NCI-H510A treated with DMSO at 0.1 percent for 48 hours (cell line): ENCODE measurements at regions not wholly inside any gene's neighbourhood (a gene's known extent, or its start where the extent isn't known, plus 50 kb on each side); places are given as distances from the start of the nearest gene placed in this dataset.

Experiments
- DNase-seq: peaks from one replicate; lab custom pipeline; 2025; lab: John Stamatoyannopoulos, UW

DNA sequence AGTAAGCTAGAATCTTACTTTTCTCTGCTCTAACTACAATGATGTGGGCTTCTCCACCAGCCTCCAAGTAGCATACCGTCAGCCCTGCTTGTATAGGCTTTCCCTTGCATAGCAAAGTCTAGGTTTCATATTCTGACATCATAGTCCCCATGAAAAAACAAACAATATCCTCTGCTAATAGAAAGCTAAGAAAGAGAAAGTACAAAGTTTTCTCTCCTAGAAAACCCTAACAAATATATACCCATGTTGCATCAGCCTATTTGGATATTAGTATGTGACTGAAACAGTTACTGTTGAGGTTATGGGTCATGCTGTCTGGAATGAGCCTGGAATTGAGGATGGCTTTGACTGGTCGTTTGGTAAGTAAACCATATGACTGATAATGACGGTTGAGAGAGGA, 1696.0 kb downstream of the MAT2B start:
- no peak for DNase-seq

GRCh38 chr5:165201771-165202518, 1696.5 kb downstream of the MAT2B start:
- DNase-seq = no peak

DNA sequence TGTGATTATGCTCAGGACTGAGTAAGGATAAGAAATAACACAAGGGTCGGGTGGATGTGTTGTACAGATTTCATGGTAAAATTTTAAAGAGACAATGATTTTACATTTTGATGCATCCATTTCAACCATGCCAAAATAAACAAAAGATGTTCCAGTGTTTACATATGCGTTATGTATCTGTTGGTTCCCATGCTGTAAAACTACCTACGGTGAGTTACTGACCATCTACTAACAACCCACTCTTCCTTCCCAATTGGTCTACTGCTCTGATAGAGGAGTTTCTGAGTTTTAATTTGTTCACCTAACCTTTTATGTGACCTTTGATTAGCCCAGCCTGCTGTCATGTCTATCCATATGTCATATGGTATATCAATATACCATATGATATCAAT, 1697.1 kb downstream of the MAT2B start:
- no peak for DNase-seq

GRCh38 chr5:165209101-165209727, 1703.8 kb downstream of the MAT2B start:
- DNase-seq = no peak

DNA sequence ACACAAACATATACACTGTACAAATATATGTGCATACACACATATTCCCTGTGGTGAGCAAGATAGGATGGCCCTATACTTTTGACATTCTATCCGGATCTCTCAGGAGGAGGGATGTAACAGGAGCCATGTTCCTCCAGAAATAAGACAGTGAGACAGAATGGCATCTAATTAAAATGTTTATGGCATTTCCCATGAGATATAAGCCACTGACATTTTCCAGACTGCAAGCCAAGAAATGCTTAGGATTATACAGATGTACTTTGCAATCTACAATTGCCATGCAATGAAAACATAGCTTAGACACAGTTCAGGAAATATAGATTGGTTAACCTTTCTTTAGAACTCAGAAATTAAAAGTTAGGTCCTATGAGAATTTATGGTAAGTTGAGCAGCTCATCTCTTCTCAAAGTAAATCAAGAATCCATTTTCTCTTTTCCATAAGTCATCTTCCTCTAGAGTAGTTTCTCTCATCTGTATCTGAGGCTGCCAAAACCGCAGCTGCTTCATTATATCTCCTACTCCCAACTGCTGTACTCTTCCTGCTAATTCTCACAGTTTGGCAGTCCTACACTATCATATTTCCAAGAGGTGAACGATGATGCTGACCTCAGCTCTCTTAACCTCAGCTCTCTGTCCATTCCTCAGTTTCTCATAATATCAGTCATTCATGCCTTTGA, 1719.1 kb downstream of the MAT2B start:
- no peak for DNase-seq

DNA sequence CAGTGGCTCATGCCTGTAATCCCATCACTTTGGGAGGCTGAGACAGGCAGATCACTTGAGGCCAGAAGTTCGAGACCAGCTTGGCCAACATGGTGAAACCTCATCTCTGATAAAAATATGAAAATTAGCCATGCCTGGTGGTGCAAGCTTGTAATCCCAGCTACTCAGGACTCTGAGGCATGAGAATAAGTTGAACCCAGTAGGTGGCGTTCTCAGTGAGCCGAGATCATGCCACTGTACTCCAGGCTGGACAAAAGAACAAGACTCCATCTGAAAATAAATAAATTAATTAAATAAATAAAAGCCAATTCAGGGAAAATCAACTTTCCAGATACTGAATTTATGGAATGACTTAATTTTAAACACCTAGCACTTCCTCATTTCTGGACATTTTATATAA, 1722.1 kb downstream of the MAT2B start:
- DNase-seq = no peak

DNA sequence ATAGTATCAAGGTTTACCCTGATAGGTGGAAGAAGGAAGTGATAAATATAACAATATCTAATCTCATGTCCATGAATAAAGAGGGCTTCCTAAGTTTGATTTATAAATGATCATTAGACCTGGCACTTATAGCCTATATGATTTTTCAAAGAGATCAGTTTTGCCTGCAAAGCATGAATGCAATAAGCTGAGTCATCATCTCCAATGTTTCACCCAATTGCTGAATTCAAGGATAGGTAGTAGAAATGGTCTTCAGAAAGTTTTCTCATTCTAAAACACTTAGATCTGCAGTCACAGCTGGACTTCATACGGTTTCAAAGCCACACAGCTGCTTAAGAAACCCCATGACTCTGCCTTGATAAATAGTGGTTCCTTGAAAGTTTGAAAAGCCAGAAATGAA, 1722.8 kb downstream of the MAT2B start:
- DNase-seq = no peak

- DNase-seq = no peak
Measured at GRCh38 chr5:165231821-165232508, 1726.5 kb downstream of the MAT2B start.

DNA sequence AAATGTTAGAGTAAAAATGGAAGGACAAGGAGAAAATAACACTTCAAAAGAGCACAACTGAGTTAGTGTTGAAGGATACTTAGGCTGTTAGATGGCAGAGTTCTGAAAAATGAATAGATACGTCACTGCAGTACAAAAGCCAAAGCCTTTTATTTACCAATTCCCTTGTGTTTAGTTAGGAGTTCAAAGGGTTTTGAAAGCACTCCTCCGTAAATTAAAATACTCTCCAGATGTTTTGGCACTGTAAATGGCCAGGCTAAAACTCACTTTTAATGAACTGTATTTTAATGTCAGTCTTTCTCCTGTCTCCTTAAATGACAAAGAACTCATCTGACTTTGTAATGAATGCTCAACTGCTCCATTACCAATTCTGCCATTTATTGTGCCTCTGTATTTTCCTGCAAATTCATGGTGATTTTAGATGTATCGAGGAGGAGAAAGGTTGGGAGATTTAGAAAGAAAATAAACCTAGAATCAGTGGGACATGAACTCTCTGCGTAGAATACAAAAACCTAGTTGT, 1727.2 kb downstream of the MAT2B start:
- no peak for DNase-seq

- no peak for DNase-seq
Measured at GRCh38 chr5:165241811-165242210, 1736.4 kb downstream of the MAT2B start.

- no peak for DNase-seq
Measured at GRCh38 chr5:165242646-165243045, 1737.2 kb downstream of the MAT2B start.

DNA sequence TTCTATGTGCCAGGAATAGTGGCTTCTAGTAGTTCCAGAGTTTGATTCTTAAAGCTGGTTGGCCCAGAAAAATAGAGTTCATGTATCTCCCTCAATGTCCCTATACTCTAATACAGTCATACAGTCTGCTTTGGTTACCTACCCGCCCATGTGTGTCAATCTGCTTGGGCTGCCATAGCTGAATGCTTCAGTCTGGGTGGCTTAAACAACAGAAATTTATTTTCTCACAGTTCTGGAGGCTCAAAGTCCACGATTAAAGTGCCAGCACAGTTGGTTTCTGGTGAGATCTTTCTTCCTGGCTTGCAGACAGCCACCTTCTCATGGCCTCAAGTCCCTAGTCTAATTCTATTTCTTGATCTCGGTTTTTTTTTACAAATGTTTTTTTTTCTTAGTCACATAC, 1739.0 kb downstream of the MAT2B start:
- DNase-seq = no peak

DNA sequence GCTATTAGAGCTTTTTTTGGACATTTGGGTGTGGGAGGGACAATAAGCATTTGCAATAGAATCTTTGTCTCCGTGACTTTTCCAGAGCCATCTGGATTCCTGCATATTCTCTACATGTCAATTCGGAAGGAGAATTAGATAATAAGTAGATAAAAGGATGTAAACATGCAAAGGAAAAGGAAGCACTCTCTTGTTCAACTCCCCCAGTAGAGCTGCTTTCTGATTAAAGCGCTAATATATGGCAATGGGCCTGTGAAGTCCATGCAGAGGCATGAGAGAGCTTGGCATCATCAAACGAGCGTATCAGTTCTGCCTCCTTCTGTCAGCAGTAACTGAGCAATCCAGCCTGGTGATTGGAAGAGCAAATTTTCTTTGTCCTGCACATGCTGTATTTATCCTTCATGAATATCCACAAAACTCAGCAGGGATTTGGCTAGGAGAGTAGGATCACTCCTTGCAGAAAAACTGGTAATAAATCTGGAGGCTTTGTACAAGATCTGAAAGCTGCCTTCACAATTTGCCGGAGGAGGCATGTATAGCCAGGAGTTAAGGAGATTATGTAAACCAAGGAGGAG, 1752.9 kb downstream of the MAT2B start:
- DNase-seq = no peak

- no peak for DNase-seq
Measured at GRCh38 chr5:165260426-165260825, 1755.0 kb downstream of the MAT2B start.

DNA sequence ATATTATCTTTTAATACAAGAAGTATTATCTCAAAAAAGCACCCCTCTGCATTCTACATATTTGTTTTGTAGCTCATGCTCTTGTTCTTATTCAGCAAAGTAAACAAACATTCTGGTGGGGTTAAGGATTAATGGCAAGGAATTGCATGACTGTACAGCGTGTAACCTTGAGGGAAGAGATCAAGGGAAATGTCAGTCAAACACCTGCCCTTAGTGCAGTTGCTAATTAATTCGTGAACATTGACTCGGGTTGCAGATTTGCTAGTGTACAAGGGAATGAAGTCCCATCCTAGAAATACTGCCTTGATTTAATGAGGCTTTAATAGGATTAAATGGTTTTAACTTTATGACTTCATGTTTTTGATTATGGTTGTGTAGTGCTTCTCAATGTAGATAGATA, 1758.1 kb downstream of the MAT2B start:
- DNase-seq = no peak

GRCh38 chr5:165266939-165267338, 1761.5 kb downstream of the MAT2B start:
- DNase-seq = no peak

- DNase-seq = no peak
Measured at GRCh38 chr5:165272436-165272835, 1767.0 kb downstream of the MAT2B start.

GRCh38 chr5:165277661-165278060, 1772.2 kb downstream of the MAT2B start:
- DNase-seq = no peak

- no peak for DNase-seq
Measured at GRCh38 chr5:165282491-165282890, 1777.1 kb downstream of the MAT2B start.

DNA sequence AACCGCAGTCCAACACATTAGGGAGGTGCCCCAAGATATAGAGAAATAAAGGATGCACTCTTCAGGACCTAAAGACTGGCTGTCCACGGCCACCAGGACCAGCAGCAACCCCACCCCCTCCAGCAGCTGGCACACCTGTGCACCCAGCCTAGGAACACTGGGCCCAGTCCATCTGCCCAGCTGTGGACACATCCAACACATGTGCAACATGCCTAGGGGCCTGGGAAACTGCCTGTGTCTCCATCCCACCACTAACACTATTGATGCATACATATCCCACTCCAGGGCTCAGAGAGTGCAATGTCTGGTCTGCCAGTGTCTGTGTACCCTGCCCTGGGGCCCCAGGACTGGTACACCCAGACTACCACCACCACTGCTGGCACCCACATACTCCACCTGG, 1781.3 kb downstream of the MAT2B start:
- no peak for DNase-seq

DNA sequence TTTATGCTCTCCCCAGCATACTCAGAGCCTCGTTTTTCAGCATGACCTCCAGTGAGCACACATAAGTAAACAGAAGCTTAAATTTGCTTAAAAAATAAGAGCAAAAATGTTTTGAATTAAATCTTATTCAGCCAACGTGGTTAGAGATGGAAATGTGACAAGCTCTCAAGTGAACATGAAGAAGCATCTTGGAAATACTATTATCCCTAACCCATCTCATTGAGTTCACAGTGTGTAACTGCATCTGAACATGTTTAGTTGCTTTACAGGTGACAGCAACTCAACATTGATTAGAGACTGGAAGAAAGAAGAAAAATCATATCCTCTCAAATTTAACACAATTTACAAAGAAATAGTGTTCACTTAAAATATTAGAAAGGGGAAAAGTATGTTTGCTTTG, 1785.1 kb downstream of the MAT2B start:
- DNase-seq = no peak
